HG02852 (cell line): ENCODE measurements at regions not wholly inside any gene's neighbourhood (a gene's known extent, or its start where the extent isn't known, plus 50 kb on each side); places are given as distances from the start of the nearest gene placed in this dataset.

Experiments used
- ATAC-seq: cut with Tn5 transposase; IDR thresholded peaks from one replicate; pipeline ENCODE4 v1.9.1; 2021; ENCODE audit warnings: mild to moderate bottlenecking, moderate library complexity; ENCODE audit not compliant: unreplicated experiment

- ATAC-seq = no peak
These were observed 800.9 kb downstream of the CDH9 start for GRCh38 chr5:26237489-26237888.

GRCh38 chr5:26236936-26237335, 801.5 kb downstream of the CDH9 start:
- no peak for ATAC-seq

GRCh38 chr5:26232706-26233105, 805.7 kb downstream of the CDH9 start:
- ATAC-seq = no peak

GRCh38 chr5:26231316-26231715, 807.1 kb downstream of the CDH9 start:
- ATAC-seq = no peak

DNA sequence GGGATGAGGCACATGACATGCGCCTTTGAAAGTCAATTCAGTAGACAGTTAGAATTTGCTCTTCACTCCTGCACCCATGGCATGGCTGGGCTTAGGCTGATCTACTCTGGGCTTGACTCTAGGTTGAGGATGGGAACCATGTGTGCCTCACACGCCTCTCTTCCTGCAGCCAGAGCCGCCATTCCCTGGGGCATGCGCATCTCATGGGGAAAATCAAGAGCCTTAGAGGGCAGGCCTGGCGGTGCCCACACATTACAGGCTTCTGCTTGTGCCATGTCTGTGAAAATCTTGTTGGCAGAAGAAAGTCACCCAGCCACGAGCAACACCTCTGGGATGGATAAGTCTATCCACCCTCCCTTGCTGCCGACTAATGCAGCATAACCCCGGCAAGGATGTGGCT, 808.5 kb downstream of the CDH9 start:
- ATAC-seq = no peak

DNA sequence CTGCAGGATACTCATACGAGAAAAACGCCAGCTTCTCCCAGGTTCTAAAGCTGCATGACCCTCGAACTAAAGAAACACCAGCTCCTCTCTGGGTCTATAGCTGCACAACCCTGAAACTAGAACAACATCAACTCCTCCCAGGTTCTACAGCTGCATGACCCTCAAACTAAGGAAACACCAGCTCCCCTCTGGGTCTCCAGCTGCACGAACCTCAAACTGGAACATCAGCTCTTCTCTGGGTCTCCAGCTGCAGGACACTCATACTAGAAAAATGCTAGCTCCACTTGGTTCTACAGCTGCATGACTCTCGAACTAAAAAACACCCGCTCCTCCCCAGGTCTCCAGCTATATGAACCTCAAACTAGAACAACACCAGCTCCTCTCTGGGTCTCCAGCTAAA, 811.1 kb downstream of the CDH9 start:
- ATAC-seq = no peak

GRCh38 chr5:26205121-26205520, 833.3 kb downstream of the CDH9 start:
- ATAC-seq = no peak

DNA sequence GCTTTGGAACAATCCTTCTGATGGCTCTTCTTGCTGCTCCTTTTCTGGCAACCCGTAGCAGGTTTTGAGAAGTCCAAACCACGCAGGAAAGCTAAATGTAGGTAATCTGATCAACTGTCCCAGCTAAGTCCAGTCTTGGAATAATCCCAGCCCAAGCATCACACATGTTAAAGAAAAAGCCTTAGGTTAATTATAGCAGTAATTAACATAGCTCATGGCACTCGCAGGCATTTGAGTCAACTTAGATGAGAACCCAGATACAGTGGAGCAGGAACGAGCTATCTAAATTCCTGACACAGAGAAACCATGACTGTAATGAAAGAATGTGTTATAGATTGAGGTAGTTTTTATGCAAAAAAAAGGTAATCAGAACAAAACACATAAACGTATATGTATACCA, 844.8 kb downstream of the CDH9 start:
- no peak for ATAC-seq

DNA sequence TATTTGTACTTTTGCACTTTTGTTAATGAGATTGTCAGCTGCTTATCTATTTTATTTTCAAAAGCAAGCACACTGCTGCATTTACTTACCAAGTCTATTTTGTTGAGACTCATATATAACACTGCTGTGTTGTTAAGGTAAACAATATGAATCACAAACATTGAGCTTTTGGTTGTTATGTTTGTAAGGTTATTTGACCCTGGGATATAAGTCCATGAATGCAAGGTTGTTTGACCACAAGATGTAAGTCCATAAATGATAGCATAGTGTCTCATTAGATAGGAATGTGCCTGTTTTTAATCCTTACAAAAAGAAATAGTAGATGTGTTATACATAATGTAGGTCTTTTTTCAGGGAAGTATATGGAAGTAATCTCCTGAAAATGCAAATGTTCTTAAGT, 845.9 kb downstream of the CDH9 start:
- no peak for ATAC-seq

GRCh38 chr5:26181582-26181981, 856.8 kb downstream of the CDH9 start:
- ATAC-seq = no peak

- no peak for ATAC-seq
These were observed 889.7 kb downstream of the CDH9 start for GRCh38 chr5:26148569-26149107.

- no peak for ATAC-seq
These were observed 895.1 kb downstream of the CDH9 start for GRCh38 chr5:26143259-26143658.

DNA sequence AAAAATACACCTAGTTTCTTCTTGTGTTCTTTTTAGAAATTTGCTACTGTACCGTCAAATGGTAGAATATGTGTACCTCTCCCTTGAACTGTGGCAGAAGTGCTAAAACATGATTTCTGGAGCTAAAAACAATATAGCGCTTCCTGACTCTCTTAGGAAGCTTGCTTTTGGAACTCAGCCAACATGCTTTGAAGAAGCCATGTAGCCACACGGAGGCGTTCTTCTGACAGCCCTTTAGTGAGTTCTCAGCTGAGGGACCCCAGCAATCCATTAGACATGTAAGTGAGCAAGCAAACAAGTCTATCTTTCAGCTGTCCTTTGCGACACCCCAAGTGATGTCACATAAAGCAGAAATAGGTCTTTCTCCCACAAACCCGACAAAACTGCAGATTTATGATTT, 917.0 kb downstream of the CDH9 start:
- no peak for ATAC-seq

DNA sequence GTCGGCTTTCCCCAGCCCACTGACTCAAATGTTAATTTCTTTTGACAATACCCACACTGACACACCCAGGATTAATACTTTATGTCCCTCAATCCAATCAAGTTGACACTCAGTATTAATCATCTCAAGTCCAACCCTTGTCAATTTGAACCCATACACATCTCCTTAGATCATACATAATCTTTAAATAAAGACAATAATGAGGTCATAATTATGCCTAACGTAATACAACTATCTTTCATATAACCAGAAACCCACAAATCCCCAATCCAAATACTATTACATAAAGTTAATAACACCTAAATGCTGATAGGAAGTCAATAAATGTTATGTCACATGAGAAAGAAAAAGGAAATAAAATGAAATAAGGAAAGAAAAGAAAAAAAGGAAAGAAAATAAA, 934.2 kb downstream of the CDH9 start:
- no peak for ATAC-seq

GRCh38 chr5:26060212-26060611, 978.2 kb downstream of the CDH9 start:
- ATAC-seq = no peak

GRCh38 chr5:26054594-26054993, 983.8 kb downstream of the CDH9 start:
- ATAC-seq = no peak

- no peak for ATAC-seq
These were observed 1003.6 kb downstream of the CDH9 start for GRCh38 chr5:26034813-26035212.

DNA sequence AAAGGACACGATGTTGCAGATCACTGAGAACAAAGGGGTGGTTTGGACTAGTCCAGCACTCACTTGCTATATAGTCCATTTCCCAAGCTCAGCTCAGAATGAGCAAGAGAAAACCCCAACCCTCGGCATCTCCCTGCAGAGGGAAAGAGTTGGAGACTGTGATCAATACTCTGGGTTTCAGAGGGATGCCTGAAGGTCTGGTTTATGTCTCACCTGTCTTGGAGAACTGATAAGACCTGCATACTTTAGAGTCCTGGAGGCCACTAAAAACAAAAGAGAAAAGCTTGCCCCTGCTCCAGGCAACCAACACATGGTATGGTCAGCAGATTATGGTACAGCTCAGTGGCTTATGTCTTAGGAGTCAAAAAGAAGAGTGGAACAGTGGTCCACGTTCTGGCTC, 1006.9 kb downstream of the CDH9 start:
- no peak for ATAC-seq

GRCh38 chr5:26026044-26026443, 1012.3 kb downstream of the CDH9 start:
- no peak for ATAC-seq

DNA sequence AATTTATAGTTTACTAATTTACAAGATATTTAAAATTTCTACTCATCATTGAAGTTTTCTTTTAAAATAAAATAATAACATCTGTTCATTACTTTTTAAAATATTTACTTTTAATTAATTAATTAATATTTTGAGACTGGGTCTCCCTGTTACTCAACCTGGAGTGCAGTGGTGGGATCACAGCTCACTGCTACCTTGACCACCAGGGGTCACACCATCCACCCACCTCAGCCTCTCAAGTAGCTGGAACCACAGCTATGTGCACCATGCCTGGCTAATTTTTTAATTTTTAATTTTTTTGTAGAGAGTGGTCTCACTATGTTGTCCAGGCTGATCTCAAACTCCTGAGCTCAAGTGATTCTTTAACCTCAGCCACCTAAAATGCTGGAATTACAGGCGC, 1013.6 kb downstream of the CDH9 start:
- ATAC-seq = no peak

- ATAC-seq = no peak
These were observed 1015.0 kb downstream of the CDH9 start for GRCh38 chr5:26023361-26023760.

DNA sequence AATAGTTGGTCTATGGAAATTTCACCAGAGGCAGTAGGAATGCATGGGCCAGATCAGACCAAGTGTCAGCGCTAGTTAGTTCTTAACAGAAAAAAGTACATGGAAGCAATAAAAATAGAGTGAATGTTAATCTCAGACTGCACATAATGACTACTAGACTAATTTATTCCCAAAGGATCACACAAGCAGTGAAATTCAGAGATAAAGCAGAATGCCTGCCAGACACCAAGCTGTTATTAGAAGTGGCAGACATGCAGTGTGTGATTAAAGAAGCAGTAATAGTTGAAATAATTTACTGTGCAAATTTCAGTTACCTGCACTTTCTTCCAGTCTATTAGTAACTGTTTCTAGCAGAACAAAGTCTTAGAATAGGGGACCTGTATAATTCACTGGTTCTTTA, 1024.2 kb downstream of the CDH9 start:
- ATAC-seq = no peak

GRCh38 chr5:26012078-26012477, 1026.3 kb downstream of the CDH9 start:
- no peak for ATAC-seq

DNA sequence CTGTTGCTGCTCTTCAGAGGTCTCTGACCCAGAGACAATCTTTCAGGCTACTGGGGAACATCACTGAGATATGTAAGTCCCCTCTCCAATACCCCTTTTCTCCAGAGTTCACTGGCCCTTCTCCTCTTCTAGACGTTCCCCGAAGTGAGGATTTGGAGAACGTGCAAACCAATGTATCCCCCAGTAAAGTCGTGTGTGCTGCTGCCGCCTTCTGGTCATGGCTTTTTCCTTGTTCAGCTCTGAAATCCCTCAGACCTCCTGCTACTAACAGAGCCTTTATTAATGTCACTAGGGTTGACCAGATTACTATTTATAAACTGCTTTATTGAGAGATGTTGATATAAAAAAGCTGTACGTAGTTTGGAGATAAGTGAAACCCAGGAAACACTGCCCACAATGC, 1028.6 kb downstream of the CDH9 start:
- no peak for ATAC-seq
